Chondrocyte (in vitro differentiated cells): ENCODE measurements at regions not wholly inside any gene's neighbourhood (a gene's known extent, or its start where the extent isn't known, plus 50 kb on each side); places are given as distances from the start of the nearest gene placed in this dataset.

Experiments
- DNase-seq: peaks from one replicate; pipeline ENCODE4 v3.0.0; 2021; ENCODE audit warnings: mixed read lengths, low spot score
- H3K27ac Mint-ChIP-seq: one replicate; pipeline ENCODE4 v1.8.0; 2021; ENCODE audit warnings: mild to moderate bottlenecking, moderate library complexity, mixed read lengths; ENCODE audit not compliant: unreplicated experiment
- H3K27me3 Mint-ChIP-seq: 2 replicates; pipeline ENCODE4 v1.8.0; 2021; ENCODE audit warnings: low read depth, mixed read lengths
- H3K36me3 Mint-ChIP-seq: 2 replicates; pipeline ENCODE4 v1.8.0; 2021; ENCODE audit warnings: low read depth, mixed read lengths
- H3K4me1 Mint-ChIP-seq: 2 replicates; pipeline ENCODE4 v1.8.0; 2021; ENCODE audit warnings: low read depth, mild to moderate bottlenecking, mixed read lengths
- H3K4me3 Mint-ChIP-seq: one replicate; pipeline ENCODE4 v1.8.0; 2021; ENCODE audit warnings: mild to moderate bottlenecking, moderate library complexity, mixed read lengths; ENCODE audit not compliant: unreplicated experiment
- H3K9me3 Mint-ChIP-seq: 2 replicates; pipeline ENCODE4 v1.8.0; 2021; ENCODE audit warnings: low read depth, mixed read lengths
- CTCF ChIP-seq: fragments of 200-600 bp; sonication (generic); IDR thresholded peaks from 2 replicates; pipeline ENCODE4 v1.5.0; 2021; ENCODE audit warnings: antibody characterized with exemption, mild to moderate bottlenecking, moderate library complexity

GRCh38 chrX:9253211-9253610 lies 211.6 kb upstream of the TBL1X start:
- peaks cover 30% of the 10 kb centered on the region for H3K9me3 Mint-ChIP-seq
- TF ChIP-seq CTCF = no peak
- no peaks in the 10 kb centered on the region for H3K4me1 Mint-ChIP-seq
- no peak for DNase-seq
- no peaks in the 10 kb centered on the region for H3K27me3 Mint-ChIP-seq
- H3K4me3 Mint-ChIP-seq = no peak overlapping the region
- H3K36me3 Mint-ChIP-seq = peaks cover 1% of the 10 kb centered on the region
- H3K27ac Mint-ChIP-seq = no peak overlapping the region

GRCh38 chrX:9257718-9258420 lies 207.0 kb upstream of the TBL1X start:
- no peak for TF ChIP-seq CTCF
- peaks cover 39% of the 10 kb centered on the region for H3K9me3 Mint-ChIP-seq
- no peak overlapping the region for H3K27ac Mint-ChIP-seq
- H3K4me3 Mint-ChIP-seq = no peak overlapping the region
- H3K27me3 Mint-ChIP-seq = no peaks in the 10 kb centered on the region
- no peaks in the 10 kb centered on the region for H3K4me1 Mint-ChIP-seq
- no peak for DNase-seq
- H3K36me3 Mint-ChIP-seq = peaks cover 1% of the 10 kb centered on the region

GRCh38 chrX:9258421-9259104 lies 206.3 kb upstream of the TBL1X start:
- H3K9me3 Mint-ChIP-seq = peaks cover 40% of the 10 kb centered on the region
- H3K27ac Mint-ChIP-seq = no peak overlapping the region

GRCh38 chrX:9260603-9261002 lies 204.3 kb upstream of the TBL1X start:
- Mint-ChIP-seq H3K27ac (no peak overlapping the region), H3K4me1 (no peaks in the 10 kb centered on the region), H3K9me3 (peaks cover 39% of the 10 kb centered on the region), H3K27me3 (no peaks in the 10 kb centered on the region), H3K36me3 (peaks cover 1% of the 10 kb centered on the region), H3K4me3 (no peak overlapping the region)
- TF ChIP-seq CTCF = no peak
- no peak for DNase-seq

More at GRCh38 chrX:9258421-9259104, 206.3 kb upstream of the TBL1X start:
- Mint-ChIP-seq H3K27me3 (no peaks in the 10 kb centered on the region), H3K4me3 (no peak overlapping the region), H3K4me1 (no peaks in the 10 kb centered on the region), H3K36me3 (peaks cover 1% of the 10 kb centered on the region)
- no peak for DNase-seq
- TF ChIP-seq CTCF = no peak

GRCh38 chrX:9267415-9267814 lies 197.4 kb upstream of the TBL1X start:
- Mint-ChIP-seq H3K9me3 (peaks cover 18% of the 10 kb centered on the region), H3K4me1 (no peaks in the 10 kb centered on the region), H3K4me3 (no peak overlapping the region), H3K36me3 (no peaks in the 10 kb centered on the region), H3K27ac (no peak overlapping the region), H3K27me3 (no peaks in the 10 kb centered on the region)
- no peak for TF ChIP-seq CTCF
- no peak for DNase-seq
